NCI-H2227 (cell line): ENCODE measurements at regions not wholly inside any gene's neighbourhood (a gene's known extent, or its start where the extent isn't known, plus 50 kb on each side); places are given as distances from the start of the nearest gene placed in this dataset.

Experiments
- DNase-seq: peaks from one replicate; lab custom pipeline; 2025; ENCODE audit not compliant: unreplicated experiment; lab: John Stamatoyannopoulos, UW

DNA sequence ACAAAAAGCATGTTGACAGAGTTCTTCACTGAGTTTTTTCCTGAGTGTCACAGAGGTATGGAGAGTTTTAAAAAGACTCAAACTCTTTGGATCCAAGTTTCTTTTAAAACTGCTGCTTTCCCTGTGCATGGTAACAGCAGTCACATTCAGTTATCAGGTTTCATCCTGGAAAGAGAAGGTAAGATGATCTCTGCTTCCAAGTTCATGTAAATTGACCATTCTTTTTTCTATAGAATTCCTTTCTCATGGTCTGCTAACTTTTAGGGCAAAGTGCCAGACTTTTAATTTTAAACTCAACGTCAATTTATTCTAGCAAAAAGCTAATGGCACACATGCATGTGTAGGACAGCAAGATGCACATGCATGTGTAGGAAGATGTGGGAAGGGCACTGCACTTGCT is 52.5 kb upstream of the PRLR start:
- DNase-seq, result no peak

DNA sequence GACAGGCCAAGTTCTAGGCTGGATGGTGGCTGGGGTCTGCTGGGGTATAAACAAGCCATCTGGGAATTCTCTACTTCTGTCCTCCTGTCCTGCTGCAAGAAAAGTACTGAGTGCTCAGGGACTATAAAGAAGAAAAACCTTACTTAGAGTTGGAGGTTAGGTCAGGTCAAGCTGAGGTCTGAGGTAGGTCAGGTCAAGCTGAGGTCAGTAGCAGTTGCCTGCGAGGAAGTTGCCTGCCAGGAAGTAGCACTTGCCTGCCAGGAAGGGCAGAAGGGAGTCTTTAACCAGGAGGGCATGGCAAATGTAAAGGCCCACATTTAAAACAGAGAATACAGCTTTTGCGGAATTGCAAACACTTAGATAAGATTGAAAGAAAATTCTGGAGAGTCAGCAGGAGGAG is 51.3 kb upstream of the PRLR start:
- DNase-seq, result no peak
